ENCODE measurements at regions not wholly inside any gene's neighbourhood (a gene's known extent, or its start where the extent isn't known, plus 50 kb on each side); places are given as distances from the start of the nearest gene placed in this dataset.
"Not testable (repeated sequence)": the region's sequence is repeated elsewhere in the genome, so short reads cannot be mapped to it uniquely, and the experiment has no call there.

DNA sequence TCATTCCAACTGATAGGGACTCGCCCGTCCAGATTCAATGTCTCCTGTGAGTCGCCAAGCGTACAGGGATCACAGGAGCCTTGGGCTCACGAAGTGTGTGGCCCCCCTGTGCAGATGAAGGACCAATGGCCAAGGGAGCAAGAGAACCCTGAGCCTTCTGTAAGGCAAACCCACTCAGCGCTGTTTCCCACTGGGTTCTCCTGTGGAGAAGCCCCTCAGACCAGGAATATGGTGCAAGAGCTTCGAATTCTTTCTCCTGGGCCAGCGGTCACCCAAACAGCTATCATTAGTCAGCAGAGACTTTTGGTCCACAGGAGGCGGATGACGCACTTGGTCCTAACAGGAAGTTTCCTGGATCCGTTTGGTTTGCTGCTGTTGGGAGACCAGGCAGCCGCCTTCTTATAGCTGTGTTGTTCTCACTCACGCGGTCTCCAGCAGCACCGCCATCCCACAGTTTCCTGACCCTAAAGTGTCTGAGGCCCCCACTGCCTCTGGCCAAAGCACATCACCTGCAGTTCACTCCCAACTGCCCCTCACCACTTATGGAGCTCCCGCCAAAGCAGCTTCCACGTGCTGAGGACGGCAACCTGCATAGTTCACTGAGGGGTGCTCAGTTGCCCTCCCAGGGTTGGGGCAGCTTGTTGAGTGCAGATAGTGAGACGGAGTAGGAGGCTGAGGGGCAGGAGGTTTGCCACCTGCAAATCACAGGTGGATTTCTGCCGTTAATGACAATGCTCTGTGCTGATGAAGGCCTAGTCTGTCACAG, 268.6 kb downstream of the ERMARD start:
- DNase-seq (ENCODE audit: low read depth, low spot score) = no peak

DNA sequence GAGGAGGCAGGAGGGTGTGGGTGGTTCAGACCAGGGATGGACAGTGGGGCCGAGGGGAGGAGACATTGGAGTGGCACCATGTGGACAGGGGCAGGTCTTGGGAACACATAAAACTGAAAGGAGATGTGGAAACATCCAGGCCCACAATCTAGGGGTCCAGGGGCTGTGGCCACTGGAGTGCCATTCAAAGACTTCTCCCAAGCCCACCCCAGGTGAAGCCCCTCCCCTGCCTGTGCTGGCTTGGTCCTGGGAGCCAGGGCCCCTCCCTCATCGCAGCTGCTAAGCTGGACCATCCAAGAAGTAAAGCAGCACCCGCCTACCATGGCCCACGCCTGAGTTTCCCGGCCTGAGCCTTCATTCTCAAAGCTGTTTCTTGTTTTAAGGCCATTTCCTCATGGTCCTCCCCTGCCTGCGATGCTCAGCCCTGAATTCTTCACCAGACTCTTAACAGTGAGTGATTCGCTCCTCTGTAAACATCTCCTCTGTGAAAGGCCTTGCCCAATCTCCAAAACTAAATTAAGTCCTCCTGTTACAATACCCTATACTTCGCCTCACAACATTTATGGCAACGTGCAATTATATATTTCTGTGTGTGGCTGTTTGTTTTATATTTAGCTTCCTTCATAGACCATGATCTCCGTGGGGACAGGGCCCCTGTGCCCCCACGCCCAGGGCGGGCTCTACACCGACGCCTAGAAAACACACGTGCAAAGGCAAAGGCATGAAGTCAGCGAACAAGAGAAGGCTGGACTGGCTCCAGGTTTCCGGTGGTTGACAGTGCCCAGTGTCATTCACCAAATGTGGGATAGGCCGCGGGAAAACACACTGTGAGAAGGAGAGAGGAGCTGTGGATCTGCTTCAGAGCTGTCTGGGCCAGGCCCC, 267.8 kb downstream of the ERMARD start:
- DNase-seq (ENCODE audit: low read depth, low spot score) = no peak

GRCh38 chr6:170018422-170018935, 267.1 kb downstream of the ERMARD start:
- no peak for DNase-seq (ENCODE audit: low read depth, low spot score)

DNA sequence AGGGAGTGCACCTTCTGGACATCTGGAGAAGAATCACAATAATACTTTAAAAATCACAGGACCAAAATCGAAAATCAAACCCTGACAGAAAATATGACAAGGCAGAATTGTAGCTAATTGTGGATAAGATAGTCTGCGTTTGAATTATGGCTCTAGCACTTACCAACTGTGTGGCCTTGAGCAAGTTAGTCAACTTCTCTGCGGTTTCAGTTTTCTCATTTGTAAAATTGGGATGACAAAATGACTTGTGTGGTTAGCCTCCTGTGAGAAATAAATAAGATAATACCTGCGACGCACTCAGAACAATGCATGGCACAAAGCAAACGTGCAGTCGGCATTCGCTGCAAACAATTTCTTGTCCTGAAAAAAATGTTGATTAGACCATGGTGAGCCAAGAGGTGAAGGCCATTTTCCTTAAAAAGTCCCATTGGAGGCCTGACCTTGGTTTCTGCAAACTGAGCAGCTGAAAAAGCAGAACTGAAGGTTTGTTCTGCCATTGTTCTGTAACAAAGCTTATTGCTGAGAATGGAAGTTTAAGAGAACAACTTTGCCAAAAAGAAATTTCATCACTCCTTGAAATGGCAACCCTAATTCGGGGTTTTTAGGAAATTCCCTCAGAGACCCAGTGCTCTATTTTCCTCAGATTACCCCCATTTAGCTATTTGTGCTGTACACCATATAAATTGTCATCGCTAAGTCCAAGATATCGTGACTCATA, 266.3 kb downstream of the ERMARD start:
- no peak for DNase-seq (ENCODE audit: low read depth, low spot score)

- DNase-seq (ENCODE audit: low read depth, low spot score) = no peak
Measured at GRCh38 chr6:170013815-170014214, 262.4 kb downstream of the ERMARD start.

- DNase-seq (ENCODE audit: low read depth, low spot score) = no peak
Measured at GRCh38 chr6:170012037-170012330, 260.6 kb downstream of the ERMARD start.

DNA sequence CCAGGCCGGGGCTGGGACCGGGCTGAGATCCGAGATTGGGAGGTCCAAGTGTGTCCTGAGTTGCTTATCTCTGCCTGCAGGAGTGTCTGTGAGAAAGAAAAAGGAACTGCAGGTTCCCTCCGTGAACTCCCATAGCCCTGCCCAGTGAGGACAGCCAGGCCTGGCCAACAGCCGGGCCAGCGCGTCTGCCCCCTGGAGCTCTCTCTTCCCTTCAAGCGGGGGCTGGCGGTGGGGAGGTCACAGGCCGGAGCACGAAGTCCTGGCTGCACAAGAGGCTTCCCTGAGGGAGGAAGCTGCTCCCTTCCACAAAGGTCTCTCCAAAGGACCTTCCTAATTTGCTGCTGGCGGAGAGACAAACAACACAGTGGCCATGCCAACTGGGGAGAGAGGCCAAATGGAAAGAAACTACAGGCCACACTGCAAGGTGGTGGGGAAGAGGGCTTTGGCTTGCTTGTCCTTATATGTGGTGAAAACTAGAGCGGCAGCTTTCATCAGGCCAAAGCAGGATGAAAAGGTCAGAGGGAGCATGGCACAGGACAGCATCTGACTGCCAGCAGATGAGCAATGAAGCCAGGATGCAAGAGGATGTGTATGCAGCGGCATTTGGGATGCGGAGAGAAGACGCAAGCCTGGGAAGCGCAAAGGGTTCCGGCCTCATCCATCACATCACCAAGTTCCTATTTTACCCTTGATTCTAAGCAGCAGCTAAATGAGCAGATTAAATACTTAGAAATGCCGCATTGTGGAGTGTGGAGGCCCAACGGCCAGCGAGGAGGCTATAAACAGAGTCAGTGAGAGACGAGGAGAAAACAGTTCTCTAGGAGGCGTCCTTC, 260.0 kb downstream of the ERMARD start:
- DNase-seq (ENCODE audit: low read depth, low spot score) = no peak

- no peak for DNase-seq (ENCODE audit: low read depth, low spot score)
Measured at GRCh38 chr6:170010665-170011203, 259.3 kb downstream of the ERMARD start.

GRCh38 chr6:170008294-170008785, 256.9 kb downstream of the ERMARD start:
- no peak for DNase-seq (ENCODE audit: low read depth, low spot score)

DNA sequence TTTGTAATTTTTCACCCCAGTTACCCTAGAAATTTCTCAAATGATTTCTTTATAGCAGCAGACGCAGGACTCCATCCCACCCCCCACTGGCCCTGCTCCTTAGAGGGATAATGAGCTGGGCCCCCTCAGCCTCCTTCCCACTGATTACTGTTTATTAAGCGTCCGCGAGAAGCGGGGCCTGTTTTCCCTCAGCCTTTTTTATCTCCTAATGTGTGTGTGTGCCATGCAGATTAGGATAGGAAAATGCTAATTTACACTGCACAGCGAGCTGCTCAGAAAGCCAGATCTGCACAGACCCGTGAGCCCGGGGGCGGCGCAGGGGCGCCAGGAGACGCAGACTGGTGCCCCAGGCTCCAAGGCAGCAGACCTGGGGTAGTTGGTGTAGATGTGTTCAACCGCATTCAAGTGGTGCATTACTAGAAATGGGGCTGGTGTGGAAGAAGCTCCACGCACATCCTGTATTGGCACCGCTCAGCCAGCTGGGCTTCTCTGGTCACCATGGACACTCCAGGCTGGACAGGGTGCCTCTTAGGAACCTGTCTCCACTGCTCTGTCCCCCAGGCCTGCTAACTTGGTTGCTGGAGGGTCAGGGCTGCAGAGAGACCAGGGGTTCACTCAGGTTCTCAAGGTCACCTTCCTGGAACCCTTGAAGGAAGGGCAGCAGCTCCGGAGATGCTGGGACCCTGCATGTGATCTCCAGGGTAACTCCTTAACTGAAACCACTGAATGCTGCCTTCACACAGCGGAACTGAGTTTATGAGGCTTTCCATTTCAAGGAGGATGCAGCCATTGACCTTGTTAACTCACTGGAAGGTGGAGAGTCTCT, 256.3 kb downstream of the ERMARD start:
- DNase-seq (ENCODE audit: low read depth, low spot score) = no peak

DNA sequence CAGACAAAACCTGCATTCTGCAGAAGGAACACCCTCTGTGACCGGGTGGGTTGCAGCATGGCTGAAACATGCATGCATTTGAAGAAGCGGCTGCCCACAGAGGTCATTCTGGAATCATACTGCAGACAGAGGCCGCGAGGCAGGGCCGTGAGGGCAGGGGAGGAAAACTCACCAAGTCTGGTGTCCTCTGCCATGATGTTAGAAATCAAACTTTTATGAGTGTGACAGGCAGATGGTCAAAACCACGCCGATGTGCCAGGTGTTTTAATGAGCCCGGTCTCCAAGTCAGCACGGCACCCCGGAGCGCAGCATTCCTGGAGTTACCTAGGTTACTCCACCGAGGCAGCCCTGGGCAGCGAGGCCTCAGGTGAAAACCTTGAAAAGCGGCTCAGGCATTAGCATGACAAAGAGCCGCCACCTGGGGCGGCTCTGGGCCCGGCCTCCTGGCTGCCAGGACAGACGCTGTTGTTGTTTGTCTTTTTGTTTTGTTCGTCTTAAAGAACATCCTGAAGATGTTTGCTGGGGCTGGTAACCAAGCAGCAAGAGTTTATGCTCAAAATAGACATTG, 255.6 kb downstream of the ERMARD start:
- DNase-seq (ENCODE audit: low read depth, low spot score) = no peak

GRCh38 chr6:170006071-170006899, 254.9 kb downstream of the ERMARD start:
- no peak for DNase-seq (ENCODE audit: low read depth, low spot score)

DNA sequence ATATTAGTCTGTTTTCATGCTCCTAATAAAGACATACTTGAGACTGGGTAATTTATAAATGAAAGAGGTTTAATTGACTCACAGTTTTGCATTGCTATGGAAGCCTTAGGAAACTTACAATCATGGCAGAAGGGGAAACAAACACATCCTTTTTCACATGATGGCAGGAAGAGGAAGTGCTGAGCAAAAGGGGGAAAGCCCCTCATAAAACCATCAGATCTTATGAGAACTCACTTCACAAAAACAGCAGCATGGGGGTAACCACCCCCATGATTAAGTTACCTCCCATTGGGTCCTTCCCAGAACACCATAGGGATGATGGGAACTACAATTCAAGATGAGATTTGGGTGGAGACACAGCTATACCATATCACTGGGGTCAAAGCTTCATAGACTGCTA, 254.2 kb downstream of the ERMARD start:
- no peak for DNase-seq (ENCODE audit: low read depth, low spot score)

DNA sequence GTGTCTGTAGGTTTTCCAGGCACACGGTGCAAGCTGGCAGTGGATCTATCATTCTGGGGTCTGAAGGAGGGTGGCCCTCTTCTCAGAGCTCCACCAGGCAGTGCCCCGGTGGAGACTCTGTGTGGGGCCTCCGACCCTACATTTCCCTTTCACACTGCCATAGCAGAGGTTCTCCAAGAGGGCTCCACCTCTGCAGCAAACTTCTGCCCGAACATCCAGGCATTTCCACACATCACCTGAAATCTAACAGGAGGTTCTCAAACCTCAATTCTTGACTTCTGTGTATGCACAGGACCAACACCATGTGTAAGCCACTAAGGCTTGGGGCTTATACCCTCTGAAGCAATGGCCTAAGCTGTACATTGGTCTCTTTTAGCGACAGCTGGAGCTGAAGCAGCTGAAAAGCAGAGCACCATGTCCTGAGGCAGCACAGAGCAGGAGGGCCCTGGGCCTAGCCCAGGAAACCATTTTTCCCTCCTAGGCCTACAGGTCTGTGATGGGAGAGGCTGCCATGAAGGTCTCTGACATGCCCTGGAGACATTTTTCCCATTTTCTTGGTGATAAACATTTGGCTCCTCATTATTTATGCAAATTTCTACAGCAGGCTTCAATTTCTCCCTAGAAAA, 253.3 kb downstream of the ERMARD start:
- DNase-seq (ENCODE audit: low read depth, low spot score) = no peak

DNA sequence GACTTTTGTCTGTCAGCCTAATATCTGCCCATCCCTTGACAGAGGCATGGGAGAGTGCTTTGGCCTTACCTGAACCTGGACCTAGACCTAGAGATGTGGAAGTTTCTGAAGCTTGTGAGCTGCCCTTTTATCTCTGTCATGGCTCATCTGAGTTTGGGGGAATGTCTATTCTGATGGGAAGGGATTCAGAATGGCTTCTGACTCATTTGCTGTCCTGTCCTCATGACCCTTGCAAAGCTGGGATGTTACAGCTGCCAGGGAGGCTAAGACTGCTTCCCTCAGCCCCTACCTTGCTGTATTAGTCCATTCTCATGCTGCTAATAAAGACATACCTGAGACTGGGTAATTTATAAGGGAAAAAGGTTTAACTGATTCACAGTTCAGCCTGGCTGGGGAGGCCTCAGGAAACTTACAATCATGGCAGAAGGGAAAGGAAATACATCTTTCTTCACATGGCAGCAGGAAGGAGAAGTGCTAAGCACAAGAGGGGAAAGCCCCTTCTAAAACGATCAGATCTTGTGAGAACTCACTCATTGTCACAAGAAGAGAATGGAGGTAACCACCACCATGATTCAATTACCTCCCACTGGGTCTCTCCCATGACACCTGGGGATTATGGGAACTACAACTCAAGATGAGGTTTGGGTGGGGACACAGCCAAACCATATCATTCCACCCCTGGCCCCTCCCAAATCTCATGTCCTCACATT, 252.2 kb downstream of the ERMARD start:
- DNase-seq (ENCODE audit: low read depth, low spot score) = no peak

DNA sequence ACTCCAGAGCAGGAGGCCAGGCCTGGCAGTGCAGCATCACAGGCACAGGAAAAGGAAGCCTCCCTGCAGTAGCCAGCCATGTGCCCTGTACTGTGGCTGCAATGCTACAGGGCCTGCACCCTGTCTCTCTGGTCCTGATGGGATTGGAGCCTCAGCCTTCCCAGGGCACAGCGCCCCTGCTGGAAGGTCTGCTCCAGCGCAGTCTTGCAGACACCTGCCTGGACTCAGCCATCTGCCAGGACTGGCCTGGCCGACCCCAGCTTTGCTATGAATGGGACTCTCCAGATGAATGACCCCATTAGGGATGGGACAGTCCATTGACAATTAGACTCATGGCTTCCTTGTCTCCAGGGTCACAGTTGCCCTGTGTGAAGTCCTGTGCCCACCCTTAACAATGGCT, 251.6 kb downstream of the ERMARD start:
- no peak for DNase-seq (ENCODE audit: low read depth, low spot score)

GRCh38 chr6:170001782-170002181, 250.4 kb downstream of the ERMARD start:
- DNase-seq (ENCODE audit: low read depth, low spot score) = not testable (repeated sequence)
